GM23338 (cell line): ENCODE measurements at regions not wholly inside any gene's neighbourhood (a gene's known extent, or its start where the extent isn't known, plus 50 kb on each side); places are given as distances from the start of the nearest gene placed in this dataset.

Source experiments
- ATAC-seq: fragments of 200-7000 bp; cut with Tn5 transposase; 3 replicates; pipeline ENCODE4 v1.9.1; 2020
- DNase-seq: peaks from one replicate; pipeline ENCODE4 v3.0.0-alpha.2; 2015; ENCODE audit warnings: low spot score
- H2AFZ ChIP-seq: fragments of 200-600 bp; sonication (generic); 2 replicates; pipeline ENCODE4 v1.8.0; 2016; ENCODE audit warnings: antibody characterized with exemption, mild to moderate bottlenecking, moderate library complexity
- H3F3A ChIP-seq: fragments of 200-600 bp; sonication (generic); replicated peaks from 2 replicates; pipeline ENCODE4 v1.8.0; 2017; ENCODE audit warnings: antibody characterized with exemption, mixed run types, low read depth
- H3K27ac ChIP-seq: fragments of 200-600 bp; sonication (generic); 2 replicates; pipeline ENCODE4 v1.6.1; 2016; ENCODE audit warnings: low read depth
- H3K27me3 ChIP-seq: fragments of 200-600 bp; sonication (generic); 2 replicates; pipeline ENCODE4 v1.8.0; 2016; ENCODE audit warnings: mild to moderate bottlenecking, mixed run types, moderate library complexity; ENCODE audit not compliant: insufficient read depth
- H3K36me3 ChIP-seq: fragments of 200-600 bp; sonication (generic); 2 replicates; pipeline ENCODE4 v1.8.0; 2016; ENCODE audit warnings: mild to moderate bottlenecking; ENCODE audit not compliant: insufficient read depth
- H3K4me1 ChIP-seq: fragments of 200-600 bp; sonication (generic); 2 replicates; pipeline ENCODE4 v1.8.0; 2016; ENCODE audit warnings: mild to moderate bottlenecking, moderate library complexity; ENCODE audit not compliant: insufficient read depth
- H3K4me2 ChIP-seq: fragments of 200-600 bp; sonication (generic); 2 replicates; pipeline ENCODE4 v1.7.1; 2017; ENCODE audit warnings: mixed run types
- H3K4me3 ChIP-seq: fragments of 200-600 bp; sonication (generic); 2 replicates; pipeline ENCODE4 v1.6.1; 2016; ENCODE audit warnings: mixed run types
- H3K79me2 ChIP-seq: fragments of 200-600 bp; sonication (generic); replicated peaks from 2 replicates; pipeline ENCODE4 v1.8.0; 2017; ENCODE audit warnings: mild to moderate bottlenecking; ENCODE audit not compliant: insufficient read depth
- H3K9me2 ChIP-seq: fragments of 200-600 bp; sonication (generic); 2 replicates; pipeline ENCODE4 v1.8.0; 2017; ENCODE audit not compliant: insufficient read depth
- H4K20me1 ChIP-seq: fragments of 200-600 bp; sonication (generic); replicated peaks from 2 replicates; pipeline ENCODE4 v1.8.0; 2017; ENCODE audit warnings: mild to moderate bottlenecking; ENCODE audit not compliant: insufficient read depth
- H3K27ac Mint-ChIP-seq: 2 replicates; pipeline ENCODE4 v1.8.0; 2020; ENCODE audit warnings: inconsistent platforms, mild to moderate bottlenecking, moderate library complexity, mixed read lengths
- H3K27me3 Mint-ChIP-seq: 3 replicates; pipeline ENCODE4 v1.8.0; 2022; ENCODE audit warnings: low read depth, mild to moderate bottlenecking, moderate library complexity, mixed read lengths, inconsistent platforms; ENCODE audit not compliant: insufficient read depth, poor library complexity
- H3K36me3 Mint-ChIP-seq: 3 replicates; pipeline ENCODE4 v1.8.0; 2021; ENCODE audit warnings: low read depth, mild to moderate bottlenecking, inconsistent platforms, moderate library complexity, mixed read lengths
- H3K4me1 Mint-ChIP-seq: 3 replicates; pipeline ENCODE4 v1.8.0; 2020; ENCODE audit warnings: mild to moderate bottlenecking, inconsistent platforms, mixed read lengths
- H3K4me3 Mint-ChIP-seq: 3 replicates; pipeline ENCODE4 v1.8.0; 2021; ENCODE audit warnings: moderate library complexity, mild to moderate bottlenecking, inconsistent platforms, mixed read lengths
- H3K9me3 Mint-ChIP-seq: 3 replicates; pipeline ENCODE4 v1.8.0; 2020; ENCODE audit warnings: moderate library complexity, mild to moderate bottlenecking, inconsistent platforms, mixed read lengths
- EZH2phosphoT487 ChIP-seq: fragments of 200-600 bp; sonication (generic); IDR thresholded peaks from one replicate; pipeline ENCODE4 v1.8.1; 2018; ENCODE audit warnings: antibody characterized with exemption; ENCODE audit not compliant: unreplicated experiment
- NANOG ChIP-seq: IDR thresholded peaks from 2 replicates; pipeline ENCODE4 v1.6.1; 2016; ENCODE audit warnings: antibody characterized with exemption, borderline replicate concordance
- POLR2AphosphoS5 ChIP-seq: IDR thresholded peaks from 2 replicates; pipeline ENCODE4 v1.6.1; 2016; ENCODE audit warnings: antibody characterized with exemption, low read depth
- ZNF114 ChIP-seq: fragments of 250-450 bp; sonication (Bioruptor Pico); IDR thresholded peaks from 2 replicates; pipeline ENCODE4 v1.5.0; 2020; ENCODE audit warnings: mild to moderate bottlenecking, moderate library complexity
- TF ChIP-seq, protein P1 (sequence below): fragments of 250-450 bp; sonication (Bioruptor Pico); IDR thresholded peaks from 2 replicates; pipeline ENCODE4 v1.5.0; 2020; ENCODE audit warnings: mild to moderate bottlenecking, moderate library complexity
- TF ChIP-seq, protein P2 (sequence below): IDR thresholded peaks from one replicate; pipeline ENCODE4 v1.6.1; 2018; ENCODE audit warnings: antibody characterized with exemption; ENCODE audit not compliant: unreplicated experiment

DNA sequence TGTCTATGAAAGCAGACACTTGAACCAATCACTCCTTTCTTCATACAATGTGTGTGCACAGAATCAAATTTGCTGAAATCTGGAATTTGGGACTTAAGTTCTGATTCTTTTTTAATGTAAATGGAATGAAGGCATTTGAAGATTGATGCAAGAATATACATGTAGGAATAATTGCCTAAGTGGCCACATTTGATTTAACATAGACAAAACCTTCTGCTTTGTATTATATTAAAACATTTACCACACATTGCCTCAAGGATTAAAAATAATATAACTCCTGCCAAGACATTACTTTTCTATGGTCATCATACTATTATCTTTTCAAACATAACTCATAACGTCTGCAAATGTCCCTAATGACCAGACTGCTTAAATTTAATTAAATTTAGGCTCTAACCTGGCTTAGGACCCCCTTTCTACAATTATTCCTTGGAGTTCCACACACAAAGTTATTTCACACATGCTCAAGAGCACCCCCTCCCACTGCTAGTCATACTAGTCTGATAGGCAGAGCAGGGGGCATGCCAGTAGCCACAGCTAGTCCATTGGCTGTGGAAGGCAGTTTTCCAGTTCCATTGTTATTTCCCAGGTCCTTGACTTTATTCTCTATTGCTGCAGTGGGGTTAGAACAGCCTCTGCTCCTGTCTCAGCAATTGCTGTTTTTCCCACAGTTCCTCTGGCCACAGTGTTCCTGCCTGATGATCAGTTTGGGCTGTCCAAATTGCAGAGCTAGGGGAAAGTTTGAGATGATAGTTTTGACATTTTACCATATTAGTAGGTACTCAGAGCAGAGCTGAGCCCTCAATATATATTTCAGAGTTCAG lies 360.6 kb upstream of the GRAMD2B start (continued):
- TF ChIP-seq, protein P1, sequence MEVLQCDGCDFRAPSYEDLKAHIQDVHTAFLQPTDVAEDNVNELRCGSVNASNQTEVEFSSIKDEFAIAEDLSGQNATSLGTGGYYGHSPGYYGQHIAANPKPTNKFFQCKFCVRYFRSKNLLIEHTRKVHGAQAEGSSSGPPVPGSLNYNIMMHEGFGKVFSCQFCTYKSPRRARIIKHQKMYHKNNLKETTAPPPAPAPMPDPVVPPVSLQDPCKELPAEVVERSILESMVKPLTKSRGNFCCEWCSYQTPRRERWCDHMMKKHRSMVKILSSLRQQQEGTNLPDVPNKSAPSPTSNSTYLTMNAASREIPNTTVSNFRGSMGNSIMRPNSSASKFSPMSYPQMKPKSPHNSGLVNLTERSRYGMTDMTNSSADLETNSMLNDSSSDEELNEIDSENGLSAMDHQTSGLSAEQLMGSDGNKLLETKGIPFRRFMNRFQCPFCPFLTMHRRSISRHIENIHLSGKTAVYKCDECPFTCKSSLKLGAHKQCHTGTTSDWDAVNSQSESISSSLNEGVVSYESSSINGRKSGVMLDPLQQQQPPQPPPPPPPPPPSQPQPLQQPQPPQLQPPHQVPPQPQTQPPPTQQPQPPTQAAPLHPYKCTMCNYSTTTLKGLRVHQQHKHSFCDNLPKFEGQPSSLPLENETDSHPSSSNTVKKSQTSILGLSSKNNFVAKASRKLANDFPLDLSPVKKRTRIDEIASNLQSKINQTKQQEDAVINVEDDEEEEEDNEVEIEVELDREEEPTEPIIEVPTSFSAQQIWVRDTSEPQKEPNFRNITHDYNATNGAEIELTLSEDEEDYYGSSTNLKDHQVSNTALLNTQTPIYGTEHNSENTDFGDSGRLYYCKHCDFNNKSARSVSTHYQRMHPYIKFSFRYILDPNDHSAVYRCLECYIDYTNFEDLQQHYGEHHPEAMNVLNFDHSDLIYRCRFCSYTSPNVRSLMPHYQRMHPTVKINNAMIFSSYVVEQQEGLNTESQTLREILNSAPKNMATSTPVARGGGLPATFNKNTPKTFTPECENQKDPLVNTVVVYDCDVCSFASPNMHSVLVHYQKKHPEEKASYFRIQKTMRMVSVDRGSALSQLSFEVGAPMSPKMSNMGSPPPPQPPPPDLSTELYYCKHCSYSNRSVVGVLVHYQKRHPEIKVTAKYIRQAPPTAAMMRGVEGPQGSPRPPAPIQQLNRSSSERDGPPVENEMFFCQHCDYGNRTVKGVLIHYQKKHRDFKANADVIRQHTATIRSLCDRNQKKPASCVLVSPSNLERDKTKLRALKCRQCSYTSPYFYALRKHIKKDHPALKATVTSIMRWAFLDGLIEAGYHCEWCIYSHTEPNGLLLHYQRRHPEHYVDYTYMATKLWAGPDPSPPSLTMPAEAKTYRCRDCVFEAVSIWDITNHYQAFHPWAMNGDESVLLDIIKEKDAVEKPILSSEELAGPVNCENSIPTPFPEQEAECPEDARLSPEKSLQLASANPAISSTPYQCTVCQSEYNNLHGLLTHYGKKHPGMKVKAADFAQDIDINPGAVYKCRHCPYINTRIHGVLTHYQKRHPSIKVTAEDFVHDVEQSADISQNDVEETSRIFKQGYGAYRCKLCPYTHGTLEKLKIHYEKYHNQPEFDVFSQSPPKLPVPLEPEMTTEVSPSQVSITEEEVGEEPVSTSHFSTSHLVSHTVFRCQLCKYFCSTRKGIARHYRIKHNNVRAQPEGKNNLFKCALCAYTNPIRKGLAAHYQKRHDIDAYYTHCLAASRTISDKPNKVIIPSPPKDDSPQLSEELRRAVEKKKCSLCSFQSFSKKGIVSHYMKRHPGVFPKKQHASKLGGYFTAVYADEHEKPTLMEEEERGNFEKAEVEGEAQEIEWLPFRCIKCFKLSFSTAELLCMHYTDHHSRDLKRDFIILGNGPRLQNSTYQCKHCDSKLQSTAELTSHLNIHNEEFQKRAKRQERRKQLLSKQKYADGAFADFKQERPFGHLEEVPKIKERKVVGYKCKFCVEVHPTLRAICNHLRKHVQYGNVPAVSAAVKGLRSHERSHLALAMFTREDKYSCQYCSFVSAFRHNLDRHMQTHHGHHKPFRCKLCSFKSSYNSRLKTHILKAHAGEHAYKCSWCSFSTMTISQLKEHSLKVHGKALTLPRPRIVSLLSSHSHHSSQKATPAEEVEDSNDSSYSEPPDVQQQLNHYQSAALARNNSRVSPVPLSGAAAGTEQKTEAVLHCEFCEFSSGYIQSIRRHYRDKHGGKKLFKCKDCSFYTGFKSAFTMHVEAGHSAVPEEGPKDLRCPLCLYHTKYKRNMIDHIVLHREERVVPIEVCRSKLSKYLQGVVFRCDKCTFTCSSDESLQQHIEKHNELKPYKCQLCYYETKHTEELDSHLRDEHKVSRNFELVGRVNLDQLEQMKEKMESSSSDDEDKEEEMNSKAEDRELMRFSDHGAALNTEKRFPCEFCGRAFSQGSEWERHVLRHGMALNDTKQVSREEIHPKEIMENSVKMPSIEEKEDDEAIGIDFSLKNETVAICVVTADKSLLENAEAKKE (CRISPR knock-in tag) = no peak
- TF ChIP-seq, protein P2, sequence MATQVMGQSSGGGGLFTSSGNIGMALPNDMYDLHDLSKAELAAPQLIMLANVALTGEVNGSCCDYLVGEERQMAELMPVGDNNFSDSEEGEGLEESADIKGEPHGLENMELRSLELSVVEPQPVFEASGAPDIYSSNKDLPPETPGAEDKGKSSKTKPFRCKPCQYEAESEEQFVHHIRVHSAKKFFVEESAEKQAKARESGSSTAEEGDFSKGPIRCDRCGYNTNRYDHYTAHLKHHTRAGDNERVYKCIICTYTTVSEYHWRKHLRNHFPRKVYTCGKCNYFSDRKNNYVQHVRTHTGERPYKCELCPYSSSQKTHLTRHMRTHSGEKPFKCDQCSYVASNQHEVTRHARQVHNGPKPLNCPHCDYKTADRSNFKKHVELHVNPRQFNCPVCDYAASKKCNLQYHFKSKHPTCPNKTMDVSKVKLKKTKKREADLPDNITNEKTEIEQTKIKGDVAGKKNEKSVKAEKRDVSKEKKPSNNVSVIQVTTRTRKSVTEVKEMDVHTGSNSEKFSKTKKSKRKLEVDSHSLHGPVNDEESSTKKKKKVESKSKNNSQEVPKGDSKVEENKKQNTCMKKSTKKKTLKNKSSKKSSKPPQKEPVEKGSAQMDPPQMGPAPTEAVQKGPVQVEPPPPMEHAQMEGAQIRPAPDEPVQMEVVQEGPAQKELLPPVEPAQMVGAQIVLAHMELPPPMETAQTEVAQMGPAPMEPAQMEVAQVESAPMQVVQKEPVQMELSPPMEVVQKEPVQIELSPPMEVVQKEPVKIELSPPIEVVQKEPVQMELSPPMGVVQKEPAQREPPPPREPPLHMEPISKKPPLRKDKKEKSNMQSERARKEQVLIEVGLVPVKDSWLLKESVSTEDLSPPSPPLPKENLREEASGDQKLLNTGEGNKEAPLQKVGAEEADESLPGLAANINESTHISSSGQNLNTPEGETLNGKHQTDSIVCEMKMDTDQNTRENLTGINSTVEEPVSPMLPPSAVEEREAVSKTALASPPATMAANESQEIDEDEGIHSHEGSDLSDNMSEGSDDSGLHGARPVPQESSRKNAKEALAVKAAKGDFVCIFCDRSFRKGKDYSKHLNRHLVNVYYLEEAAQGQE = no peak

DNA sequence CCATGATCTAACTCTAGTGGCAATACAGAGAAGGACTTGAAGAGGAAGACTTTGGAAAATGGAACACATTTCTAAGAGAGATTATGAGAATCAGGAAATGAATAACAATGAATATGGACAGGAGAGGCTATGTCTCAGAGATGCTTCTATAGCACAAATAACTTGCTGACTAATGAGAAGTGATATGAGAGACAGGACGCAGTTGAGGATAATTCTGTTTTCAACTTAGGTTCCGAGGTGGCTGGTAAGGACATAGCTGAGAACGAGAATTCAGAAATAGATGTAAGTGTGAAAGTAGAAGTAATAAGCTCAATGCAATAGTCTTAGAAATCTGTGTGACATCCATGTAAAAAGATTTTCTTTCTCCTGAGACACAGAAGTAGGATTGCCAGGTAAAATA lies 358.1 kb upstream of the GRAMD2B start:
- no peak overlapping the region for H3K4me2 ChIP-seq
- H3F3A ChIP-seq = no peaks in the 10 kb centered on the region
- H4K20me1 ChIP-seq = no peaks in the 10 kb centered on the region
- ATAC-seq (no peak), DNase-seq (no peak)
- H3K36me3 Mint-ChIP-seq = peaks cover 4% of the 10 kb centered on the region; the same call in 2 of the 3 replicates
- no peaks in the 10 kb centered on the region for H3K36me3 ChIP-seq
- peaks cover 20% of the 10 kb centered on the region; the same call in 1 of the 2 replicates for H3K9me2 ChIP-seq
- H3K27me3 Mint-ChIP-seq = peaks cover 2% of the 10 kb centered on the region
- H3K9me3 Mint-ChIP-seq = no peaks in the 10 kb centered on the region
- H3K27ac ChIP-seq = no peak overlapping the region
- H3K27me3 ChIP-seq = no peaks in the 10 kb centered on the region
- no peaks in the 10 kb centered on the region for H3K4me1 ChIP-seq
- H3K79me2 ChIP-seq = no peaks in the 10 kb centered on the region
- H3K4me3 Mint-ChIP-seq = no peak overlapping the region
- no peak overlapping the region for H3K27ac Mint-ChIP-seq
- no peak overlapping the region for H3K4me3 ChIP-seq
- H3K4me1 Mint-ChIP-seq = no peaks in the 10 kb centered on the region; the same call in 2 of the 3 replicates
- H2AFZ ChIP-seq = no peak overlapping the region
- TF ChIP-seq POLR2AphosphoS5 = no peak
- no peak for TF ChIP-seq NANOG
- no peak for TF ChIP-seq ZNF114 (CRISPR knock-in tag)
- TF ChIP-seq EZH2phosphoT487 = no peak
